NCI-H774 (cell line): ENCODE measurements at regions not wholly inside any gene's neighbourhood (a gene's known extent, or its start where the extent isn't known, plus 50 kb on each side); places are given as distances from the start of the nearest gene placed in this dataset.
"Not testable (repeated sequence)": the region's sequence is repeated elsewhere in the genome, so short reads cannot be mapped to it uniquely, and the experiment has no call there.

ENCODE experiments used
- DNase-seq: peaks from one replicate; lab custom pipeline; 2025; lab: John Stamatoyannopoulos, UW

DNA sequence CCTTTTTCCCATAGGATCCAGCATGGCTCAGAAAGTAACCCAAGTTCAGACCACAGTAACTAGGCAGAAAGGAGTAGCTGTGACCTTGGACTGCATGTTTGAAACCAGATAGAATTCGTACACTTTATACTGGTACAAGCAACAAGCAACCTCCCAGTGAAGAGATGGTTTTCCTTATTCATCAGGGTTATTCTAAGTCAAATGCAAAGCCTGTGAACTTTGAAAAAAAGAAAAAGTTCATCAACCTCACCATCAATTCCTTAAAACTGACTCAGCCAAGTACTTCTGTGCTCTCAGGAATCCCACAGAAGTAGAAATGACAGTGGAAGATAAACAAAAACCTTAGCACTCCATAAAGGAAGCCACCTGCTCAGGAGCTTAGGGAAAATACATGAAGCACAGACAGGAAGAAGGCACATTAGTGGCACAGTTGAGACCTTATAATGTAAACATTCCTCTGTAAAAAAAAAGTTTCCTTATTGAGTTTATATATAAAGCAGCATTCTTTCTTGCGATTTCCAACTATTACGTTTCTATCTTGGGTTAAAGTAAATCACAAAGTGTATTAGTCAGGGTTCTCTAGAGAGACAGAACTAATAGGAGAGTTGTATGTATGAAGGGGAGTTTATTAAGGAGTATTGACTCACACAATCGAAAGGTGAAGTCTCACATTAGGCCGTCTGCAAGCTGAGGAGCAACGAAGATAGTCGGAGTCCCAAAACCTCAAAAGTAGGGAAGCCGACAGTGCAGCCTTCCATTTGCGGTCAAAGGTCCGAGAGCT, 398.4 kb downstream of the DAD1 start:
- DNase-seq: no peak

DNA sequence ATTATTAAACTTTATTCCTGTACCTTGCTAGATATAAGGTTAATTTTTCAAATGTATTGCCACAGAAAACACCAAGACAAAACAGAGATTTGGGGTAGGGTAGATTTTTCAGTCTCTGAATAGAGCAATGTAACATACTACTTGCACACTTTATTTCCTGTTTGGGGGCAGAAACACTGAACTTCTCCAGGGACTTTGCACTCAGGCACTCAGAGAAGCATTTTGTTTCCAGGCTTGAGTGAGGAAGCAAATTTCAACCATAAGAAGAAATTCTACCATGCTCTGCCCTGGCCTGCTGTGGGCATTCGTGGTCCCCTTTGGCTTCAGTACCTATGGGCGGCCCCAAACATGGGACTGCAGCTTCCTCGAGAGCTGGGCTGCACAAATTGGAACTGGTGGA, 399.1 kb downstream of the DAD1 start:
- DNase-seq: no peak

DNA sequence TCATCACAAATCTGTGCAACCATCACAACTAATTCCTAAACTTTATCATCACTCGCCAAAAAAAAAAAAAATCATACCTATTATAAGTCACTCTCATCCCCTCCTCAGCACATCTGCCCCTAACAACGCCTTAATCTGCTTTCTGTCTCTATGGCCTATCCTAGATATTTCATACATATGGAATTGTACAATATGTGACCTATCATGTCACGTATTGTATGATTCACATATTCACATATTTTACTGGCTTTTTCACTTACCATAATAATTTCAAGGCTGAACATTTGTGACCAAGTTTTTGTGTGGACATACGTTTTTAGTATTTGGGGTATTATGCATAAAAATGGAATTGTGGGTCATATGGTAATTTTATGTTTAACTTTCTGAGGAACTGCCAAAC, 400.7 kb downstream of the DAD1 start:
- no peak for DNase-seq

DNA sequence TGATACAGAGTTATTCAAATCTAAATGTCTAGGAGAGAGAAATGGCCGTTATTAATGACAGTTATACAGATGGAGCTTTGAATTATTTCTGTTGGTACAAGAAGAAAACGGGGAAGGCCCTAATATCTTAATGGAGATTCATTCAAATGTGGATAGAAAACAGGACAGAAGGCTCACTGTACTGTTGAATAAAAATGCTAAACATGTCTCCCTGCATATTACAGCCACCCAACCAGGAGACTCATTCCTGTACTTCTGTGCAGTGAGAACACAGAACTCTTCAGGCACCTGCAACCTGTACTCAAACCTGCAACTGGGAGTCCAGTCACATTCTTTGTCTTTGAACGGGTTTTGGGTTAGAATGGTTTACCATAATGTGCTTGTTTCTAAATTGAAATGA, 403.2 kb downstream of the DAD1 start:
- DNase-seq: no peak

DNA sequence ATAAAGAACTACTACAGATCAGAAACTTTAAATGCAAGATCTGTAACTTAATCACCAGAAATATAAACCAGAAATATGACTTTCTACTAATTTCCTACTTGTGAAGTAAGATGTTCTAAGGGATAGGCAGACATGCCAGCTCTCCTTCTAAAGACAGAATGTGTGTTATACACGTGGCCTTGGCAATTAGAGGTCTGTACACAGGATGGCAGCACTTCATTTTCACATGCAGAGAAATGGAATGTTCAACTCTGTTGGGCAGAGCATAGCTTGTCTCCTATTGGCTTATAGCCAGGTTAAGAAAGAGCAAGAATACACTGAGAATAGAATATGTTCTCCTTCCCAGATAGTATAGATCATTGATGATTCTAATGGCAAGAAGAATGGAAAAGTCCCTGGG, 403.8 kb downstream of the DAD1 start:
- DNase-seq: no peak

DNA sequence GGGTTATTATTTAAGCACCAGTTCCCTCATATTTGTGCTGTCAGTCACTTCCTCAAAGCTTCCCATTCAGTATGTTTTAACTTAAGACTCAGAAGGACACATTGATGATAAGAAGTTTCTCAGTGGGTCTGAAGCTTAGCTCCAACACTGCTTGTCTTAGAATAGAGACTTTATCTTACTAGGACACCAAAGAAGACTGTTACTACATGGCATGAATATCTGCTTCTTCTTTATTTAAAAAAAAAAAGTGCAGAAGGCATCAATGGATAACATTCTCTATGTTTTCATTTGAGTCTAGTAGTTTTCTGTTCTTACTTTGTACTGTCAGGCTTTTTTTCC, 404.2 kb downstream of the DAD1 start:
- DNase-seq: no peak

DNA sequence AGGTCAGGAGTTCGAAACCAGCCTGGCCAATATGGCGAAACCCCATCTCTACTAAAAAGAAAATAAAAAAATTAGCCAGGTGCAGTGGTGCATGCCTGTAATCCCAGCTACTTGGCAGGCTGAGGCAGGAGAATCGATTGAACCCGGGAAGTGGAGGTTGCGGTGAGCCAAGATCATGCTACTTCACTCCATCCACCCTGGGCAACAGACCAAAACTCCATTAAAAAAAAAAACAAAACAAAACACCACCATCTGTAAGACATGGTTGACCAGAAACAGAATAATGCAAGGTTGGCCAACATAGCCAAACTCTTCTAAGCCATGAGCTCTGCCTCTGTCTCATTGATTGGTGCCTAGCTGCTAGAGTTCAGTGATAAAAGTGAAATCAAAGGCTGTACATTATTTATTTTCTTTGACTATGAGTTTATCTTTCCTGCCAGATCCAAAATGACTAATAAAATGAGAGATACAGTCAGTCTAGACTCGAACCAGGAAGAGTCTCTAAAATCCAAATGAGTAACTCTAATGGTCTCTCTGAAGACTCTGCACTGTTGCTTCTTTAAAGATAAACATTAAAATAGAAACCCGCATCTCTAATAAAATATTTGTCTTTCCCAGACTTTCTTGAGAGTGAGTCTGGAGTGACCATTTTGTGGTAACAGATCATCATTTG, 404.7 kb downstream of the DAD1 start:
- no peak for DNase-seq

DNA sequence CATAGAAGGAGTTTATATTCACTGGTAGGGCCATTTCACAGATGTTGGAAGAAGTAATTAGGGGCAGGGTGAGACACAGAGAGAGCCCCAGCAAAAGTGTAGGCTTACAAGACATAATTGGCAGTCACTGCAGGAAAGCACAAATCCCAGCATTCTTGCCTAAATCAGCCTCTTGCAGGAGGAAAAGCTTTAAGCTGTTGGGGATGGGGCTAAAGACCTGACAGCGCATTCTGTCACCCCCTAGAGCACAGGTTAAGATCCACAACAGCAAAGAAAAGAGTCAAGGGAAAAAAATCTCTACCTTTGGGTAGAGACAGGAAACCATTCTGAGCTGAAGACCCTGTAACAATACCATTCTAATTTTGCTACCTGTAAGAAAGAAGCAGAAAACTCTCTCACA, 409.0 kb downstream of the DAD1 start:
- DNase-seq: no peak

DNA sequence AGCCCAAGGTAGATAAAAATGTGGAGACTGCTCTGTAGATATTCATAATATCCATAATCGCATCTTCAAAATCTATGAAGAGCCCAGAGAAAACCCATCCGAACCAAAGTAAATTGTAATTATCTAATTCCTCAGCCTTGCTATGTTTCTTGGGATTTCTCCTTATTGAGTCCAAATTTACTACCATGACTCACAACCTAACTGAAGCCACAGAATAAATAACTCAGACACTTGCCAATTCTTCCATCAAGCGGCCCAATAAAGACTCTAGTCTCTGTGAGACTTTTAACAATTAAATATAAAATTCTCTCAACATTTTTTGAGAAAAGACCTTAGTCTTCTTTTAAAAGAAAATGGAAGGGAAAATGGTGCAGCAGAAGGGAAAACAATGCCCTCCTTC, 409.8 kb downstream of the DAD1 start:
- no peak for DNase-seq

DNA sequence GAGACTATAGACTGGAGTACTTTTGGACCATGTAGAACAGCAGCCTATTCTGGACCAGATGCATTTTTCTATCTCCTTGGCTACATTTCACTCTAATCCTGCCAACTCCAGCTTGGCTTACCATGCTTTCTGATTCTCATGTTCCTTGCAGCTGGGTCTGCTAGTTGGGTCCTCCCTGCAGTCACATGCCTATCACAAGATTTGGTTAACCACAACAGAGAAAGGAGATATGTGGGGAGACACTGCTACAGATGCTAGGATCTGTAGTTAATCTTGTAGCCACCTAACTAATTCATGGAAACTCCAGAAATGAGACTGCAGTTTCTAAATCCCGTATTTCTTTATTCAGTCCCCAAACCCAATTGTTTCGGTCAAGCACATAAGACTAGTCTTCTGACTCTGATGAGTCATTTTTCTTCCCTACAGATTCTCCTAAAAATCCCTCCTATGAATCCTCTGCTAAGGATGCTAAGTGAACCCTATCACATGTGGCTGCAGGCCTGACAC, 410.6 kb downstream of the DAD1 start:
- DNase-seq: no peak

DNA sequence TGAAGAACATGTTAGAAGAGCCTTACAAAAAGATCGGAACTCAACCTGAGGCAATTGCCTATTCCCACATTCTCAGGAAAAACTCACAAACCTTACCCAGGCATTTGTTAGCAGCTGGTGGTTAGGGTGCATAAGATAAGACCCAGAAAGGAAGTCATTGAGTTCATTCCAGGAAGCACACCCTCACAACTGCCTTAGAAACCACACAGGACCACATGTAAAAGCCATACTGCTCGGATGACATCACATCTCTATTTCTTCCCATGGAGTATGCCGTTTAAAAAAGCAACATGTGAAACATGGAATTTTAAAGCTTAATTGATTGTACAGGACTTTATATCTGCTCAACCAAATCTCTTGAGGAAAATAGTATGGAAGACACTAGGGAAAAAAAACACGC, 411.2 kb downstream of the DAD1 start:
- no peak for DNase-seq

DNA sequence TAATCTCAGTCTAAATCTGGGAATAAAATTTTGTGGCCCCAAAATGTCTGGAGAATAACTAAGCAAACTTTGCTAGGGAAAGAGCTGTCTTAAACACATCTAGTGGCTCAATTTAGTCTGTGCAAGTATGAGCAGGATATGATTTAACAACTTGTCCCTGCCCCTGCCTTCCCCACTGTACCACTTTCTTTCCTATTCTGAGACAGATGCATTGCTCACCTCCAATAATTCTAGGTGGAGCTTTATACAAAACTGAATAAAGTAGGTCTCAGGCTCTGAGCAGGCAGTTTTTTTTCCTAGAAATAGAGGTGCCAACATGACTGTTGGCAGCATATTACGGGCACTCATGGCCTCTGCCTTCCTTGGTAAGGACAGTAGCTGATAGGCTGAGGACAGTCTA, 412.1 kb downstream of the DAD1 start:
- DNase-seq: no peak

DNA sequence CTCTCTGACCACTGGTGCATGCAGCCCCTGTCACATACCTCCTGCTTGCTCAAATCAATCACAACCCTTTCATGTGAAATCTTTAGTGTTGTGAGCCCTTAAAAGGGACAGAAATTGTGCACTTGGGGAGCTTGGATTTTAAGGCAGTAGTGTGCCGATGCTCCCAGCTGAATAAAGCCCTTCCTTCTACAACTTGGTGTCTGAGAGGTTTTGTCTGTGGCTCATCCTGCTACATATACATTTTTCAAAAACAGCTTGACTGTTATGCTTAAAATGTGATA, 413.8 kb downstream of the DAD1 start:
- not testable (repeated sequence) for DNase-seq

DNA sequence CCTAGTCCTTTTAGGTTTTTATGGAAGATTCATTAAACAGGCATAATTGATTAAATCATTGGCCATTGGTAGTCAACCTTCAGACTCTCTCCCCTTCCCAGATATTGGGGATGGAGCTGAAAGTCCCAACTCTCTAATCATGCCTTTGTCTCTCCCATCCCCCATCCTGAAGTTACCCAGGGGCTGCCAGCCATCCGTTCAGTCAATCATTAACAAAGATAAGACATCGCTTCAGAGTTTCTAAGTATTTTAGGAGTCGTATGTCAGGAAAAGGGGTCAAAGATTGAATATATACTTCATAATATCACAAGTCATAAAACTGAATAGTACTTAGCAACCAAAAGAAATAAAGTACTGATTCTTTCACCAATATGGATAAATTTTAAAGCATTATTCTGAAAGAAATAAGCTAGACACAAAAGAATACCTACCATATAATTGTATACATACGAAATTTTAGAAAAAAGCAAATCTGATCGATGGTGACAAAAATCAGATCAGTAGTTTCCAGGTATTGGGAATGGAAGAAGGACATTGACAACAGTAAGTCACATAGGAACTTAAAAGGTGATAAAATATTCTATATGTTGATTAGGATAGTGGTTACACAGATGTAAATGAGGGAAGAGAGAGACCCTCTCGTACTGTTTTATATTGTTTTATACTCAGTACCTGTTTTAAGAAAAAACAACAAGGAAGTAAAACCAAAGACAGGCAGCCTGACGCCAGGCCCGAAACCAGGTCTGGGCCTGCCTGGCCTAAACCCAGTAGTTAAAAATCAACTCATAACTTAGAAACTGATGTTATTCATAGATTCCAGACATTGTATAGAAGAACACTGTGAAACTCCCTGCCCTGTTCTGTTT, 414.4 kb downstream of the DAD1 start:
- no peak for DNase-seq

DNA sequence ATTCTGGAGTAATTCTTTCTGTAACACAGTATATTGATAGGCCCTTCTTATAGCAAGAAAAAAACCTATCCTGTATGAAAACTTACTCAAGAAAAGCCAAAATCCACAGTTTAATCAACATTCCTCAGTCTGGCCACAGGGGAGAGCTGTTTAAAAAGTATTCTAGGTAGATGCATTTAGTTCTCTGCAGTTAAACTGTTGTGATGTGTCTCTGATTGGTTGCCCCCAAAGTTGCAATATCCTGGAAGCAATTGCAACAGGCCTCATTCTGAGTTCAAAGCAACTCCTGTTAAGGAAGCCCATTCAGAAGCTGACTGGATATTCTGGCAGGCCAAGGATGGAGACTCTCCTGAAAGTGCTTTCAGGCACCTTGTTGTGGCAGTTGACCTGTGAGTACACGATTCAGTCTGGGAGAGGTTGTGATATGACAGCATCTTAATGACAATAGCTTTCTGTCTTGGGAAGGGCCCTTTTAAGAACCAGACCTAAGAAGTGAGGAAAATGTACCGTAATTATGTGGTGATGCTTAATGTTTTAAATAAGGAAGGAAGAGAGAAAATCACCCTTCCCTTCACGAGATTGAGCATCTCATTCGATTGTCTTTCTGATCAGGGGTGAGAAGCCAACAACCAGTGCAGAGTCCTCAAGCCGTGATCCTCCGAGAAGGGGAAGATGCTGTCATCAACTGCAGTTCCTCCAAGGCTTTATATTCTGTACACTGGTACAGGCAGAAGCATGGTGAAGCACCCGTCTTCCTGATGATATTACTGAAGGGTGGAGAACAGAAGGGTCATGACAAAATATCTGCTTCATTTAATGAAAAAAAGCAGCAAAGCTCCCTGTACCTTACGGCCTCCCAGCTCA, 420.7 kb downstream of the DAD1 start:
- no peak for DNase-seq

DNA sequence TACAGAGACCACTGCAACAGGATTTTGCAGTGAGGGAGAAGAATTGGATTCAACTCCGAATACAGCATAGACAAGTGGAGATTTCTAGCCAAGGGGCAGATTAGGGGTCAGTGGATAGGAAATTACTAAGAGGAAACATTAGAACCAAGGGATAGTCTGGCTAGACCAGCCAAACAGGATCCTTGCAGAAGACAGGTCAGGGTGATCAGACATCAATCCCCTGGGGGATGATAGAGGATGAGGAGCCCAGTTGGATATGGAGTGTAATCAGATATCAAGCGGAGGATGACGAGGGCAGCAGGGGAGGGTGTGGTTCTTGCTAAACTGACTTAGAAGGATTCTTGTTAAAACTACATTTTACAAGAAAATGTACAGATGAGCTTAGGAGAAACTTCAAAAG, 424.4 kb downstream of the DAD1 start:
- no peak for DNase-seq

DNA sequence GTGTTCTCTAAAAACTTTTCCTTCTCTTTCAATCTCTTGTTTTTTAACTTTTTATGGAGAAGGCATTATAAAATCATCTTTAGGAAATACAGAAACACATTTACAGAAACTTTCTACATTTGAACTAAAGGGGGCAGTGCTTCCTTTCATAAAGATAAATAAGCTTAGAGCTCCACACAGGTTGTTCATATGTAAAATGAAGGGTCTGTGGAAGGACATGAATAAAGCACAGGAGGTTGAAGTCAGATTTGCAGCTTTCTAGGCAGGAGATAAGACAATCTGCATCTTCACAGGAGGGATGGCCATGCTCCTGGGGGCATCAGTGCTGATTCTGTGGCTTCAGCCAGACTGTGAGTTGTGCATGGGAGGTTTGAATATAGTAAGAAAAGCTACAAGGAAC, 426.0 kb downstream of the DAD1 start:
- no peak for DNase-seq

DNA sequence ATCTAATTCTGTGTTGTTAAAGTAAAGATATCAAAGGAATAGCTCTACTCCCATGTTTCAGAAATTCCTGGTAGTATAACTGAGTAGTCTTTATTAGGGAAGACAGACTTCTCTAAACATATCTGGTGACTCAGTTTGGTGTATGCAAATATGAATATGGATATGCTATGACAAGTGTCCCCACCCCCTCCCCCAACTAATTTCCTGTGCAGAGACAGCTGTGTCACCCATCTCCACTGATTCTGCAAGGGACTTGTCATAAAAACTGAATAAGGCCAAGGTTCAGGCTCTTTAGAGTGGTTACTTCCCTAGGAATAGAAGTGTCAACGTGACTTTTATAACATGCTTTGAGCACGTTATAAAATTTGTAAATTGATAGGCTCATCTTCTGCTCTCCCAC, 429.1 kb downstream of the DAD1 start:
- no peak for DNase-seq

DNA sequence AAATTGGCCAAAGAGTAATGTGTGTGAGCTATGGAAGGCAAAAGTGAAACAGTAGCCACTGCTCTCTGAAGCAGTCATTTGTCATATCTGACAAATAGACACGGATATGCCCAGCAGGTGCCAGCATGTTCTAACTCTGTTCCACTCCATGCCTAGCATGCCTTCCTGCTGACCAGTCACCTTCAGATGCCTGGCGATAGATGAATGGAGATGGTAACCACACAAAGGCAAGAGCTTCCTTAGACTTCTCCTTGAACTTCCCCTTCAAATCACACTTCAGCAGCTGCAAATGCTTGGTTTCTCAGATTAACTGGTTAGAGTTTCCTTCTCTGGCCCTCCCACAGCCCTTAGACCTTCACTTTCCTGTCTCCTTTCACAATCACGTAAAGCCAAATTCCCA, 429.9 kb downstream of the DAD1 start:
- no peak for DNase-seq

DNA sequence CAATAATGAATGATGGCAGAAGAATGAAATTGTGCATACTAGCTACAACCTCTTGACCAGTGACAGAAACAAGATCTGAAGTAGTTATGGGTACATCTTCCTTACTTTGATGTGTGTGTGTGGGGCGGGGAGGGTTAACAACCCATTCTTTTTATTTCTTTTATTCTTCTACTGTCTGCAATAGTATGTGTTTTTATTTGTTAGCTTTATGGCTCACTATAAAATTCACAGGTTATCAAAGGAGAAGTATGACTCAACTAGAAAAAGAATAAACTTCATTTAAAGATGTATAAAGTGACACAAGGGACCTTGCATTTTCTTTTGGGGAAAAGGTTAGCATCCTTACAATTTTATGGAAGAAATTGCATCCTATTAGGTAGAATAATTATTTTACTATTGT, 430.5 kb downstream of the DAD1 start:
- DNase-seq: no peak

DNA sequence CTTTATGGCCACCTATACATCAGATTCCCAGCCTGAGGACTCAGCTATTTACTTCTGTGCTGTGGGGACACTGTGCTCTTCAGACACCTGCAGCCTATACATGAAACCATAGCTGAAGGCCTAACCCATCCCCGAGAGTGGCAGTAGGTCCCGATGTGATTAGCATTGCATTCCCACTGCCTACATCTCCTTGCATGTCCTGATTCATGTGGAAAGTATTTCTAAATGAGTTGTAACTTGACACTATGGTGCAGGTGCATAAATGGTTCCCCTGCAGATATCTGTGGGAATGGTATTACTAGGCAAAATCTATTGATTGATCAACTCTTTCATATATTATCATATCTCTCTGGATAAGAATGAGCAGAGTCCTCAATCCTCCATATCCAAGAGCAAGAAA, 433.5 kb downstream of the DAD1 start:
- DNase-seq: no peak

DNA sequence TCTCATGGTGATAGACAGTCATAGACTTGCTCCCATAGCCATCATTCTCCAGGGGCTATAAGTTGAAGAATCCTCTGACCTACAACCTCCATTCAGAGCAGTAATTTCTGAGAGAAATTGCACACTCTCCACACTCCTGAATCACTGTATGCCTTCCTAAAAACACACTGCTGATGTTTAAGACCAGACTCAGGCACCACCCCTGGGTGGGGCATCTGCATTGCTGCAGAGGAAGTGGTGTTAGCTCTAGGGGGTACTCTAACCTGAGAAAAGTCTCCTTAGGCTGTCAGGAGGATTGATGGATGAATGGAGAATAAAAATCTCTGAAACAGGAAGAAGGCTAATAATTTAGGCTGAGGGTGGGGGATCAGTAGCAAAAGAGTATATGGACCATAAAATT, 436.1 kb downstream of the DAD1 start:
- no peak for DNase-seq
